Progenitor cell of endocrine pancreas (in vitro differentiated cells): ENCODE measurements at regions not wholly inside any gene's neighbourhood (a gene's known extent, or its start where the extent isn't known, plus 50 kb on each side); places are given as distances from the start of the nearest gene placed in this dataset.
"Not testable (repeated sequence)": the region's sequence is repeated elsewhere in the genome, so short reads cannot be mapped to it uniquely, and the experiment has no call there.

ENCODE experiments used
- DNase-seq: peaks from one replicate; pipeline ENCODE4 v3.0.0; 2021; ENCODE audit warnings: low spot score; ENCODE audit not compliant: unreplicated experiment
- H3K27ac Mint-ChIP-seq: 2 replicates; pipeline ENCODE4 v1.8.0; 2021; ENCODE audit warnings: mild to moderate bottlenecking, moderate library complexity, mixed read lengths
- H3K27me3 Mint-ChIP-seq: 2 replicates; pipeline ENCODE4 v1.8.0; 2021; ENCODE audit warnings: mixed read lengths
- H3K36me3 Mint-ChIP-seq: 2 replicates; pipeline ENCODE4 v1.8.0; 2022; ENCODE audit warnings: mixed read lengths; ENCODE audit not compliant: insufficient read depth
- H3K4me1 Mint-ChIP-seq: 2 replicates; pipeline ENCODE4 v1.8.0; 2021; ENCODE audit warnings: low read depth, mixed read lengths
- H3K4me3 Mint-ChIP-seq: 2 replicates; pipeline ENCODE4 v1.8.0; 2021; ENCODE audit warnings: low read depth, mild to moderate bottlenecking, moderate library complexity, mixed read lengths
- H3K9me3 Mint-ChIP-seq: 2 replicates; pipeline ENCODE4 v1.8.0; 2021; ENCODE audit warnings: low read depth, mixed read lengths
- TF ChIP-seq, protein P1 (sequence below): fragments of 200-600 bp; sonication (generic); IDR thresholded peaks from one replicate; pipeline ENCODE4 v1.5.0; 2021; ENCODE audit warnings: antibody characterized with exemption, mild to moderate bottlenecking; ENCODE audit not compliant: unreplicated experiment

- no peaks in the 10 kb centered on the region for H3K4me1 Mint-ChIP-seq
- no peaks in the 10 kb centered on the region for H3K27me3 Mint-ChIP-seq
- TF ChIP-seq, protein P1, sequence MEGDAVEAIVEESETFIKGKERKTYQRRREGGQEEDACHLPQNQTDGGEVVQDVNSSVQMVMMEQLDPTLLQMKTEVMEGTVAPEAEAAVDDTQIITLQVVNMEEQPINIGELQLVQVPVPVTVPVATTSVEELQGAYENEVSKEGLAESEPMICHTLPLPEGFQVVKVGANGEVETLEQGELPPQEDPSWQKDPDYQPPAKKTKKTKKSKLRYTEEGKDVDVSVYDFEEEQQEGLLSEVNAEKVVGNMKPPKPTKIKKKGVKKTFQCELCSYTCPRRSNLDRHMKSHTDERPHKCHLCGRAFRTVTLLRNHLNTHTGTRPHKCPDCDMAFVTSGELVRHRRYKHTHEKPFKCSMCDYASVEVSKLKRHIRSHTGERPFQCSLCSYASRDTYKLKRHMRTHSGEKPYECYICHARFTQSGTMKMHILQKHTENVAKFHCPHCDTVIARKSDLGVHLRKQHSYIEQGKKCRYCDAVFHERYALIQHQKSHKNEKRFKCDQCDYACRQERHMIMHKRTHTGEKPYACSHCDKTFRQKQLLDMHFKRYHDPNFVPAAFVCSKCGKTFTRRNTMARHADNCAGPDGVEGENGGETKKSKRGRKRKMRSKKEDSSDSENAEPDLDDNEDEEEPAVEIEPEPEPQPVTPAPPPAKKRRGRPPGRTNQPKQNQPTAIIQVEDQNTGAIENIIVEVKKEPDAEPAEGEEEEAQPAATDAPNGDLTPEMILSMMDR, result no peak
Measured at GRCh38 chr3:25178672-25179071, 249.4 kb upstream of the RARB start.

GRCh38 chr3:25181096-25181495, 247.0 kb upstream of the RARB start:
- Mint-ChIP-seq H3K27ac (no peak overlapping the region), H3K9me3 (peaks cover 3% of the 10 kb centered on the region), H3K27me3 (no peaks in the 10 kb centered on the region), H3K4me1 (no peaks in the 10 kb centered on the region), H3K36me3 (no peaks in the 10 kb centered on the region), H3K4me3 (no peak overlapping the region)
- TF ChIP-seq, protein P1, result no peak
- no peak for DNase-seq

More at GRCh38 chr3:25178672-25179071, 249.4 kb upstream of the RARB start:
- no peak for DNase-seq
- no peak overlapping the region for H3K27ac Mint-ChIP-seq
- peaks cover 3% of the 10 kb centered on the region for H3K9me3 Mint-ChIP-seq
- H3K4me3 Mint-ChIP-seq, result no peak overlapping the region
- H3K36me3 Mint-ChIP-seq, result no peaks in the 10 kb centered on the region

DNA sequence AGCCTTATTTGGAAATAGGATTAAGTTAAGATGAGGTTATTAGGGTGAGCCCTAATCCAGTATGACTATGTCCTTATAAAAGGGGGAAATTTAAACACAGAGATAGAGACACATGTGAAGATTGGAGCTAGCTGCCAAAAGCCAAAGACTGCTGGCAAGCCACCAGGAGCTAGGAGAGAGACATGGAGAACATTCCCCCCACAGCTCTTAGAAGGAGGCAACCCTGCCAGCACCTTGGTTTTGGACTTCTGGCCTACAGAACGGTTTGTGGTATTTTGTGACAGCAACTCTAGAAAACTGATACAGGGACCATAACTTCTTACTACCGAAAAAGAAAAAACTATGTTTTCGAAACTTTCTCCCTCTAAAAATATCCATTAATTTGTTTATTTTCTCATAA, 245.3 kb upstream of the RARB start:
- no peak overlapping the region for H3K27ac Mint-ChIP-seq
- peaks cover 3% of the 10 kb centered on the region for H3K9me3 Mint-ChIP-seq
- no peaks in the 10 kb centered on the region for H3K4me1 Mint-ChIP-seq
- no peak overlapping the region for H3K4me3 Mint-ChIP-seq
- DNase-seq, result no peak
- no peaks in the 10 kb centered on the region for H3K27me3 Mint-ChIP-seq
- H3K36me3 Mint-ChIP-seq, result no peaks in the 10 kb centered on the region
- TF ChIP-seq, protein P1, result no peak

DNA sequence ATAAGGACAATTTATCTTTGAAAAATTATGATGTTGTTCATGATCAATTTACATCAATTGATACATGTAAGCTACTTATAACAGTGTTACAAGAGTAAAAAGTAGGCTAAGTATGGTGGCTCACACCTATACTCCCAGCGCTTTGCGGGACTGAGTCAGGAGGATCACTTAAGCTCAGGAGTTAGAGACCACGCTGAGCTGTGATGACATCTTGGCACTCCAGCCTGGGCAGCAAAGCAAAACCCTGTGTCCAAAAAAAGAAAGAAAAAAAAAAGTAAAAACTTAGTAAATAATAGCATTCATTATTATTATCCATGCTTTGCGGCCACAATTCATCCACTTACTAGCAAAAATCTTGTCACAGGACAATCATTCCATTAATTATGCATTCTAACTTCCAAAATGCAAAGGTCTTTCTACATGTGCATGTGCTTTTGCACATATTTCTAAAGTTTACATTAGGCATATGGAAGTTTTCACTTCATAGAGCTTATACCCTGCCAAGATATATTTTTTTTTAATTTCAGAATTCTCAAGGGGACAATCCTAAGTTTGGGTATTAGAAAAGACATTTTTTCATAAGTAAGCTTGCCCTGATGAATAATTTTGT, 243.3 kb upstream of the RARB start:
- Mint-ChIP-seq H3K9me3 (peaks cover 3% of the 10 kb centered on the region), H3K27ac (no peak overlapping the region), H3K27me3 (no peaks in the 10 kb centered on the region), H3K4me3 (no peak overlapping the region), H3K4me1 (no peaks in the 10 kb centered on the region), H3K36me3 (no peaks in the 10 kb centered on the region)
- no peak for DNase-seq
- TF ChIP-seq, protein P1, result no peak

- H3K27me3 Mint-ChIP-seq, result no peaks in the 10 kb centered on the region
- no peak for DNase-seq
- TF ChIP-seq, protein P1, result no peak
- H3K36me3 Mint-ChIP-seq, result no peaks in the 10 kb centered on the region
- no peaks in the 10 kb centered on the region for H3K4me1 Mint-ChIP-seq
- H3K4me3 Mint-ChIP-seq, result no peak overlapping the region
- H3K9me3 Mint-ChIP-seq, result peaks cover 2% of the 10 kb centered on the region
- H3K27ac Mint-ChIP-seq, result no peak overlapping the region
Measured at GRCh38 chr3:25191673-25192072, 236.4 kb upstream of the RARB start.

DNA sequence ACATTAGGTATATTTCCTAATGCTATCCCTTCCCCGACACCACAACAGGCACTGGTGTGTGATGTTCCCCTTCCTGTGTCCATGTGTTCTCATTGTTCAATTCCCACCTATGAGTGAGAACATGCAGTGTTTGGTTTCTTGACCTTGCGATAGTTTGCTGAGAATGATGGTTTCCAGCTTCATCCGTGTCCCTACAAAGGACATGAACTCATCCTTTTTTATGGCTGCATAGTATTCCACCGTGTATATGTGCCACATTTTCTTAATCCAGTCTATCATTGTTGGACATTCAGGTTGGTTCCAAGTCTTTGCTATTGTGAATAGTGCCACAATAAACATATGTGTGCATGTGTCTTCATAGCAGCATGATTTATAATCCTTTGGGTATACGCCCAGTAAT, 228.5 kb upstream of the RARB start:
- Mint-ChIP-seq H3K36me3 (peaks cover 10% of the 10 kb centered on the region), H3K9me3 (peaks cover 43% of the 10 kb centered on the region)
- not testable (repeated sequence) for H3K4me3 Mint-ChIP-seq, H3K27me3 Mint-ChIP-seq, H3K4me1 Mint-ChIP-seq, H3K27ac Mint-ChIP-seq, DNase-seq
